Fibroblast of villous mesenchyme (primary cell): ENCODE measurements at regions not wholly inside any gene's neighbourhood (a gene's known extent, or its start where the extent isn't known, plus 50 kb on each side); places are given as distances from the start of the nearest gene placed in this dataset.

Source experiments
- DNase-seq: peaks from one replicate; pipeline ENCODE4 v3.0.0-alpha.2; 2010; ENCODE audit warnings: low read depth
- H3K4me3 ChIP-seq: 2 replicates; pipeline ENCODE4 v1.5.1; 2011; ENCODE audit warnings: low read depth, mild to moderate bottlenecking, low read length
- TF ChIP-seq, protein P1 (sequence below): IDR thresholded peaks from 2 replicates; pipeline ENCODE4 v1.5.1; 2012; ENCODE audit warnings: low read depth, mild to moderate bottlenecking, low read length; ENCODE audit not compliant: insufficient read depth

DNA sequence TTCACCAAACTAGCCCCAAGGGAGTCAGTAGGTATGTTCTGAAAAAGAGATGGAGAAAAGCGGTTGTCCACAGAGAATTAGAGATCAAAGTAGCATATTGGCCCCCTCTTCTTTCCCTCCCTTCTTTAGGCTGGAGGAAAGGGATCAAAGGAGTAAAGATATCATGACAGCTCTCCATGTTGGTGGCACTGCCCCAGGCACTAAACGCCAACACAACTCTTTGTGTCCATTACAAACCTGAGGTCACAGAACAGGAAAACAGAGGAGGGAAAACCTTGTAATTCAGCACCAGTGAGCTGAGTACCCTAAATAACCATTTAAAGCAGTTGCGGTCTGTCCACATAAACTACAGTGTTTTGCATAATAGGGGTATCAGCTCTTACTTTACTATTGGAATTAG is 113.0 kb upstream of the TFAP2D start:
- no peak overlapping the region for H3K4me3 ChIP-seq
- TF ChIP-seq, protein P1, sequence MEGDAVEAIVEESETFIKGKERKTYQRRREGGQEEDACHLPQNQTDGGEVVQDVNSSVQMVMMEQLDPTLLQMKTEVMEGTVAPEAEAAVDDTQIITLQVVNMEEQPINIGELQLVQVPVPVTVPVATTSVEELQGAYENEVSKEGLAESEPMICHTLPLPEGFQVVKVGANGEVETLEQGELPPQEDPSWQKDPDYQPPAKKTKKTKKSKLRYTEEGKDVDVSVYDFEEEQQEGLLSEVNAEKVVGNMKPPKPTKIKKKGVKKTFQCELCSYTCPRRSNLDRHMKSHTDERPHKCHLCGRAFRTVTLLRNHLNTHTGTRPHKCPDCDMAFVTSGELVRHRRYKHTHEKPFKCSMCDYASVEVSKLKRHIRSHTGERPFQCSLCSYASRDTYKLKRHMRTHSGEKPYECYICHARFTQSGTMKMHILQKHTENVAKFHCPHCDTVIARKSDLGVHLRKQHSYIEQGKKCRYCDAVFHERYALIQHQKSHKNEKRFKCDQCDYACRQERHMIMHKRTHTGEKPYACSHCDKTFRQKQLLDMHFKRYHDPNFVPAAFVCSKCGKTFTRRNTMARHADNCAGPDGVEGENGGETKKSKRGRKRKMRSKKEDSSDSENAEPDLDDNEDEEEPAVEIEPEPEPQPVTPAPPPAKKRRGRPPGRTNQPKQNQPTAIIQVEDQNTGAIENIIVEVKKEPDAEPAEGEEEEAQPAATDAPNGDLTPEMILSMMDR, result no peak
- DNase-seq, result no peak

GRCh38 chr6:50602292-50602691 is 111.0 kb upstream of the TFAP2D start:
- peak; percentile 24 for DNase-seq
- TF ChIP-seq, protein P1, result peak; percentile 69
- H3K4me3 ChIP-seq, result no peak overlapping the region

- TF ChIP-seq, protein P1, result no peak
- DNase-seq, result no peak
- H3K4me3 ChIP-seq, result no peak overlapping the region
These were observed 104.9 kb upstream of the TFAP2D start for GRCh38 chr6:50608421-50608820.

GRCh38 chr6:50610562-50610961 is 102.8 kb upstream of the TFAP2D start:
- no peak for DNase-seq
- H3K4me3 ChIP-seq, result no peak overlapping the region
- TF ChIP-seq, protein P1, result no peak

- no peak overlapping the region for H3K4me3 ChIP-seq
- TF ChIP-seq, protein P1, result no peak
- DNase-seq, result no peak
These were observed 77.9 kb upstream of the TFAP2D start for GRCh38 chr6:50635429-50635828.

- no peak for DNase-seq
- H3K4me3 ChIP-seq, result no peak overlapping the region
- TF ChIP-seq, protein P1, result no peak
These were observed 76.1 kb upstream of the TFAP2D start for GRCh38 chr6:50637267-50637666.

GRCh38 chr6:50649086-50649485 is 64.2 kb upstream of the TFAP2D start:
- TF ChIP-seq, protein P1, result no peak
- DNase-seq, result no peak
- H3K4me3 ChIP-seq, result no peak overlapping the region
